ENCODE measurements at regions not wholly inside any gene's neighbourhood (a gene's known extent, or its start where the extent isn't known, plus 50 kb on each side); places are given as distances from the start of the nearest gene placed in this dataset.

DNA sequence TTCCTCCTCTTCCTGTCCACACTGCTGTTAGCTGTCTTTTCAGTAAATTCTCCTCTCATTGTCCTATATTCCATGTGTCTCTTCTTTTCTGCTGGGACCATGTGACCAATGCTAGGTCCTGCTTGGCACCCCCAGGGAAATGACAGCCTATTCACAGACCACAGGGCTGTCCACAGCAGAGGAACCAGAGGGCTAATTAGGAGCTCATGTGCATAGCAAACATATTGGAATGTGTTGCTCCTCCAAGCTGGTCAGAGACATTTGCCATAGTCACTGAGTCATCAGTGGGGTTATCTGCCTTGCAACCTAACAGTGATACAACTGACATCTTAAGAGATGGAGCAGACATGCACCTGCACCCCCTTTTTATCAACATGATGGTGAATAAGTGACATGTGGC, 67.9 kb upstream of the PUDP start:
- H3K36me3 ChIP-seq (replicated peaks in 1 of 2; ENCODE audit: control extremely low read depth in 1 of 2, control insufficient read depth in 1 of 2, extremely low read depth in 1 of 2, insufficient read depth in 2 of 2, low read length in 1 of 2): no peaks in the 10 kb centered on the region
- CTCF ChIA-PET: no interaction called here
- Mint-ChIP-seq H3K4me1 (peaks cover 2% of the 10 kb centered on the region), H3K4me3 (no peak overlapping the region), H3K9me3 (ENCODE audit: insufficient read depth) (peaks cover 2% of the 10 kb centered on the region), H3K27ac (no peak overlapping the region), H3K27me3 (no peaks in the 10 kb centered on the region)
- no peak overlapping the region for H3K27ac ChIP-seq (ENCODE audit: low read length in 2 of 2)
- no peak overlapping the region for H2AFZ ChIP-seq (ENCODE audit: insufficient read depth, low read depth, low read length, poor library complexity, severe bottlenecking)
- H3K4me3 ChIP-seq (ENCODE audit: control extremely low read depth in 1 of 5, extremely low read depth in 1 of 5, insufficient read depth in 1 of 5, low read depth in 2 of 5, low read length in 4 of 5): no peak overlapping the region
- H3K9me3 ChIP-seq (ENCODE audit: control extremely low read depth in 1 of 3, control insufficient read depth in 2 of 3, insufficient read depth in 1 of 3, low read length in 2 of 3): no peaks in the 10 kb centered on the region
- H3K79me2 ChIP-seq (ENCODE audit: control insufficient read depth, insufficient read depth, low read length): no peaks in the 10 kb centered on the region
- no peak for ATAC-seq (ENCODE audit: low read depth)
- H4K20me1 ChIP-seq (ENCODE audit: control insufficient read depth, insufficient read depth, low read length, poor library complexity, severe bottlenecking): no peaks in the 10 kb centered on the region
- no peak overlapping the region for H3K9ac ChIP-seq (ENCODE audit: low read length)
- no peaks in the 10 kb centered on the region for H3K27me3 ChIP-seq (replicated peaks in 1 of 4; ENCODE audit: control extremely low read depth in 1 of 4, control insufficient read depth in 3 of 4, insufficient read depth in 4 of 4, low read length in 3 of 4)
- no peak for TF ChIP-seq EZH2 (IDR thresholded peaks at IDR 0.05; ENCODE audit: borderline replicate concordance, insufficient read depth, low read depth, low read length, poor library complexity, severe bottlenecking)
- TF ChIP-seq, protein P1, sequence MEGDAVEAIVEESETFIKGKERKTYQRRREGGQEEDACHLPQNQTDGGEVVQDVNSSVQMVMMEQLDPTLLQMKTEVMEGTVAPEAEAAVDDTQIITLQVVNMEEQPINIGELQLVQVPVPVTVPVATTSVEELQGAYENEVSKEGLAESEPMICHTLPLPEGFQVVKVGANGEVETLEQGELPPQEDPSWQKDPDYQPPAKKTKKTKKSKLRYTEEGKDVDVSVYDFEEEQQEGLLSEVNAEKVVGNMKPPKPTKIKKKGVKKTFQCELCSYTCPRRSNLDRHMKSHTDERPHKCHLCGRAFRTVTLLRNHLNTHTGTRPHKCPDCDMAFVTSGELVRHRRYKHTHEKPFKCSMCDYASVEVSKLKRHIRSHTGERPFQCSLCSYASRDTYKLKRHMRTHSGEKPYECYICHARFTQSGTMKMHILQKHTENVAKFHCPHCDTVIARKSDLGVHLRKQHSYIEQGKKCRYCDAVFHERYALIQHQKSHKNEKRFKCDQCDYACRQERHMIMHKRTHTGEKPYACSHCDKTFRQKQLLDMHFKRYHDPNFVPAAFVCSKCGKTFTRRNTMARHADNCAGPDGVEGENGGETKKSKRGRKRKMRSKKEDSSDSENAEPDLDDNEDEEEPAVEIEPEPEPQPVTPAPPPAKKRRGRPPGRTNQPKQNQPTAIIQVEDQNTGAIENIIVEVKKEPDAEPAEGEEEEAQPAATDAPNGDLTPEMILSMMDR (IDR thresholded peaks at IDR 0.05): no peak
- H3K4me1 ChIP-seq (ENCODE audit: control insufficient read depth in 2 of 2, insufficient read depth in 2 of 2, low read length in 2 of 2): no peaks in the 10 kb centered on the region
- H3K4me2 ChIP-seq (replicated peaks; ENCODE audit: low read depth, low read length, poor library complexity, severe bottlenecking): no peak overlapping the region
- intact Hi-C loops (cut with micrococcal nuclease): no loop called here
- DNase-seq: no peak
- POLR2A ChIA-PET: no interaction called here

DNA sequence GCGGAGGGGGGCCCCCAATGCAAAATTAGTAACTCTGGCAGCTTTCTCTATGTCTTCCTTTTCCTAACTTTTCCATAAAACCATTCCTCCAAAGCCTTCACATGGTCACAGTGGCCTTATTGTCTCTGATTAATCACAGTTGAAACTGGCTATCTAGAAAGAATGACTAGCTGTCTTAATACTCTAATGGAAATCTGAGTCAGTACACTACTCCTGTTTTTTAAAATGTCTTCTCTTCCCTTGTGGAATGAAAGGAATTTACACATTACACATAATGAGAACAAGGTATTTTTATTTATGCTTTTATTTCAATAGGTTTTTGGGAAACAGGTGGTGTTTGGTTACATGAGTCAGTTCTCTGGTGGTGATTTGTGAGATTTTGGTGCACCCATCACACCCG, 66.3 kb upstream of the PUDP start:
- H3K27me3 Mint-ChIP-seq: no peaks in the 10 kb centered on the region
- no peaks in the 10 kb centered on the region for H3K79me2 ChIP-seq (ENCODE audit: control insufficient read depth, insufficient read depth, low read length)
- H3K4me1 Mint-ChIP-seq: peaks cover 2% of the 10 kb centered on the region
- H3K4me3 ChIP-seq (ENCODE audit: control extremely low read depth in 1 of 5, extremely low read depth in 1 of 5, insufficient read depth in 1 of 5, low read depth in 2 of 5, low read length in 4 of 5): no peak overlapping the region
- H3K27me3 ChIP-seq (replicated peaks in 1 of 4; ENCODE audit: control extremely low read depth in 1 of 4, control insufficient read depth in 3 of 4, insufficient read depth in 4 of 4, low read length in 3 of 4): no peaks in the 10 kb centered on the region
- ChIA-PET POLR2A (no interaction called here), CTCF (no interaction called here)
- ATAC-seq (ENCODE audit: low read depth) (no peak), DNase-seq (no peak)
- H3K9me3 ChIP-seq (ENCODE audit: control extremely low read depth in 1 of 3, control insufficient read depth in 2 of 3, insufficient read depth in 1 of 3, low read length in 2 of 3): no peaks in the 10 kb centered on the region
- no peak overlapping the region for H2AFZ ChIP-seq (ENCODE audit: insufficient read depth, low read depth, low read length, poor library complexity, severe bottlenecking)
- no peaks in the 10 kb centered on the region for H3K9me3 Mint-ChIP-seq (ENCODE audit: insufficient read depth)
- TF ChIP-seq, protein P1 (IDR thresholded peaks at IDR 0.05): no peak
- TF ChIP-seq EZH2 (IDR thresholded peaks at IDR 0.05; ENCODE audit: borderline replicate concordance, insufficient read depth, low read depth, low read length, poor library complexity, severe bottlenecking): no peak
- intact Hi-C loops (cut with micrococcal nuclease): no loop called here
- no peak overlapping the region for H3K27ac ChIP-seq (ENCODE audit: low read length in 2 of 2)
- no peaks in the 10 kb centered on the region for H3K36me3 ChIP-seq (replicated peaks in 1 of 2; ENCODE audit: control extremely low read depth in 1 of 2, control insufficient read depth in 1 of 2, extremely low read depth in 1 of 2, insufficient read depth in 2 of 2, low read length in 1 of 2)
- H3K9ac ChIP-seq (ENCODE audit: low read length): no peak overlapping the region
- no peak overlapping the region for H3K4me2 ChIP-seq (replicated peaks; ENCODE audit: low read depth, low read length, poor library complexity, severe bottlenecking)
- H3K4me3 Mint-ChIP-seq: no peak overlapping the region
- H3K4me1 ChIP-seq (ENCODE audit: control insufficient read depth in 2 of 2, insufficient read depth in 2 of 2, low read length in 2 of 2): no peaks in the 10 kb centered on the region
- no peak overlapping the region for H3K27ac Mint-ChIP-seq
- no peaks in the 10 kb centered on the region for H4K20me1 ChIP-seq (ENCODE audit: control insufficient read depth, insufficient read depth, low read length, poor library complexity, severe bottlenecking)
- no CpG with 5 or more reads among the region's 2 CpGs for WGBS (ENCODE audit: insufficient coverage)

All from B cell (primary cell).